NCI-H2227 treated with DMSO at 0.1 percent for 48 hours (cell line): ENCODE measurements at regions not wholly inside any gene's neighbourhood (a gene's known extent, or its start where the extent isn't known, plus 50 kb on each side); places are given as distances from the start of the nearest gene placed in this dataset.

Experiments
- DNase-seq: peaks from one replicate; lab custom pipeline; 2025; lab: John Stamatoyannopoulos, UW

DNA sequence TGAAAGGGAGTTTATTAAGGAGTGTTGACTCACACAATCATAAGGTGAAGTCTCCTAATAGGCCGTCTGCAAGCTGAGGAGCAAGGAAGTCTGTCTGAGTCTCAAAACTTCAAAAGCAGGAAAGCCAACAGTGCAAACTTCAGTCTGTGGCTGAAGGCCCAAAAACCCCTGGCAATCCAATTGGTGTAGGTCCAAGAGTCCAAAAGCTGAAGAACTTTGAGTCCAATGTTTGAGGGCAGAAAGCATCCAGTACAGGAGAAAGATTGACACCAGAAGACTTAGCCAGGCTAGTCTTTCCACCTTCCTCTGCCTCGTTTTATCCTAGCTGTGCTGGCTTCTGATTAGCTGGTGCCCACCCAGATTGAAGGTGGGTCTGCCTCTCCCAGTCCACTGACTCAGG lies 535.2 kb downstream of the ARAP2 start:
- DNase-seq = no peak

DNA sequence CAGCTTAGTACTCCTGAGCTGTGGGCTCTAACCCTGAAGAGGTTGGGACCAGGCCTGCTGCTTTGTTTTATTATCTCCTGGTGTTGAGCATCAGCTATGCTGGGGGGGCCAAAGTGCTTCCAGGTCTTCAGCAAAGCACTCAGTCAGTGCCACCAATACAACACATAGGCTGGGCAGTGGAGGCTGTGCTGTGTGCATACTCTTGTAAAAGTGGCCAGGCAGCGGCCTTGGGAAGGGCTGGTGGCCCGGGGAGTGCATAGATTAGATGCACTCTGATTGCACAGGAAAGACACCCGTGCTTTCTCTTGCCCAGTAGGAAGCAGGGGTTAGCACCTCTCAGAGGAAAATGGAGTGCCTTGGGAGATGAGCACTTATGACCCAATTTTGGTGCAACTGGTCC lies 534.0 kb downstream of the ARAP2 start:
- DNase-seq = no peak

DNA sequence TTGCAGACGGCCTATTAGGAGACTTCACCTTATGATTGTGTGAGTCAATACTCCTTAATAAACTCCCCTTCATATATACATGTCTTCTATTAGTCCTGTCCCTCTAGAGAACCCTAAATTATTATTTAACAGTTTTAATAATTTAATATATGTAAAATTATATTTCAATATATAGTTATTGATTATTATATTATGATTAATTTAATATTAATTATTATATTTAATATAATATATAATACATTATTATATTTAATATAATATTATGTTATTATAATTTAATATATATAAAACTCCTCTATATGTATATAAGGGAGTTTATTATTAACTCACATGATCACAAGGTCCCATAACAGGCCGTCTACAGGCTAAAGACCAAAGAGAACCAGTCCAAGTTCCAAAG lies 533.2 kb downstream of the ARAP2 start:
- no peak for DNase-seq

DNA sequence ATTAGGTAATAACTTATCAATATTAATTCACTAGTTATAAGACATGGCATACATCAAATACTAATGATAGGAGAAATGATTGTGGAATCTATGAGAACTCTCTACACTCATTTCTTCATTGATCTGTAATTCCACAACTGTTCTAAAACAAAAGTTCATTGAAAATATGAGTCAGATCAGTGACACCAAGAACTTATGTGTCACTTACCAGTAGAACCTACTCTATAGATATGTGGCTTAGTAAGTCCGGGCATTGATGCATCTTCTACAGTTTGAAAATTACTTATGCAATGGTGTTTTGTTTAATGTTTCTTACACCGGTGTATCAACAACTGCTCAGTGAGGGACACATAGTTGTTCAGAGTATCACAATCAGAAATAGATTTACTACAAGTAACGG lies 520.3 kb downstream of the ARAP2 start:
- DNase-seq = no peak

DNA sequence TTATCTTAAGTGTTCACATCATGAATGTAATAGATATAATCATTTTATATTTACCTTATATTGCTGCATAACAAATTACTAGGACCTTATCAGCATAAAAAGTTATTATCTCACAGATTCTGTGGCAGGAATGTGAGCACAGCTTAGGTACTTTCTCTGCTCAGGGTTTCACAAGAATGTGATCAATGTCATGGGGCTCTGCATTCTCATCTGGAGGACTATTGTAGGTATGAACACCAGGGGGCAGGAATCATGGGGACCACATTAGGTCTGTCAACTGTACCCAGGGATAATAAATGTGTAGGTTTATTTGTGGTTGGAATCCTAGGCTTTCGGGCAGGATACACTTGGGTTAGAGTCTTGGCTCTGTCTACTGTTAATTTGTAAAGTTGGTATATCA lies 519.2 kb downstream of the ARAP2 start:
- DNase-seq = no peak

DNA sequence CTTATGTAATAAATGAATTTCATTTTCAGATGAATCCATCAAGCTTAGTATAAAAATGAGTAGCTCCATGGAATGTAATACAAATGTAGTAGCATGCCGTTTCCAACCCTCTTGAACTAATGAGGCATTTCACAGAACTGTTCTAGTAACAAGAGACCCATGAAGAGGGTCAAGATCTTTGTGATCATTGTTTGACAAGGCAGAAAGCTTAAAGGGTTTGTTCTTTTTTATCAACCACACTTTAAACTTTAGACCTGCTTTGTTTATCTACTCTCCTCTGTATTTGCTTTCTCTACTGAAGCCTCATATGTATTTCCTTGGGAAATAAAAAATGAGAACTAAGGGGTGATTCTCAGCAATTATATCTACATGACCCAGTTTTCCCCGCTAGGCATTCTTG lies 513.9 kb downstream of the ARAP2 start:
- no peak for DNase-seq

DNA sequence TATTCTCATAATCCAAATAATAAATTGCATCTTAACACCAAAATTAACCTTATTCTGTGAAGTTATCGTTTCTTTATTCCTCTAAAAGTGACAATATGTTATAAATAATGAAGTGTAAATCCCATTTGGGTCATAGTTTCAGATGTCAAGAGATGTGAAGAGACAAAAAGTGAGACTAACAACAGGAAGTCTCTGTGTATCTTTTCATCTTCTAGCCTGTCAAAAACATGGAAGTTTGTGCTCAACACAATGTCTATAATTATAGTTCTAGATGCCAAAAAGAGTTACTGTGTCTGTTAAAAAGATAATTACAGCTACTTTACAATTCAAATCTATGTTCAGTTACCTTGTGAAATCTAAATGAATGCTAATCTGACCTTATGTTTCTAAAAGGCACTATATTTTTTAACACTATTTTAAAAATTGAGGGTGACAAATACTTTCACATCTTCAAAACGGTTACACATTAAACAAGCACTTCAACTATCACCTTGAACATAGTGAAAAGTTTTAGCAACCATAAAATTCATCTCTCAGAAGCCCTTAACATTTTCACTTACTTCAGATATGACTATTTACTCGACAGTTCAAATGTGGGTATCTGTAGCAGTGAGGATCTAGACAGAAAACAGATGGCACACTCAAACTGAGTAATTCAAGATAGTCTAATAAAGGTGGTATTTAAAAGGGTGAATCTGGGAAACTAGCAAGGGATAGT lies 509.8 kb downstream of the ARAP2 start:
- DNase-seq = no peak

DNA sequence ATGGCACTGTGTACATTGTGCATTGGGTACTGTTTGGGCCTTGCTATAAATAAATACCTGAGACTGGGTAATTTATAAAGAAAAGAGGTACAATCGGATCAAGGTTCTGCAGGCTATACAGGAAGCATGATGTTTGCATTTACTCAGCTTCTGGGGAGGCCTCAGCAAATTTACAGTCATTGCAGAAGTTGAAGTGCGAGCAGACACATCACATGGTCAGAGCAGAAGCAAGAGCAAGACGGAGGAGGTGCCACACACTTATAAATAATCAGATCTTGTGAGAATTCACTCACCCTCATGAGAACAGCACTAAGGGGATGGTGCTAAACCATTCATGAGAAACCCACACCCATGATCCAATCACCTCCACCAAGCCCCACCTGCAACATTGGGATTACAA lies 505.0 kb downstream of the ARAP2 start:
- DNase-seq = no peak

DNA sequence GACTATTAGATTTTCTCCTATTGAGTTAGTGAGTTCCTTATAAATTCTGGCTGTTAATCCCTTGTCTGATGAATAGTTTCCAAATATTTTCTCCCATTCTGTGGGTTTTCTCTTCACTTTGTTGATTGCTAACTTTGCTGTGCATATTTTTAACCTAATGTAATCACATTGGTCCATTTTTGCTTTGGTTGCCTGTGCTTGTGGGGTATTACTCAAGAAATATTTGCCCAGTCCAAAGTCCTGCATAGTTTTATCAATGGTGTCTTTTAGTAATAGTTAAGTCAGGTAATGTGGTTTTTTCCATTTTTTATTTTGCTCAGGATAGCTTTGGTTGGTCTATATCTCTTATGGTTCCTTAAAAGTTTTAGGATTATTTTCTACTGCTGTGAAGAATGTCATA lies 490.3 kb downstream of the ARAP2 start:
- no peak for DNase-seq

DNA sequence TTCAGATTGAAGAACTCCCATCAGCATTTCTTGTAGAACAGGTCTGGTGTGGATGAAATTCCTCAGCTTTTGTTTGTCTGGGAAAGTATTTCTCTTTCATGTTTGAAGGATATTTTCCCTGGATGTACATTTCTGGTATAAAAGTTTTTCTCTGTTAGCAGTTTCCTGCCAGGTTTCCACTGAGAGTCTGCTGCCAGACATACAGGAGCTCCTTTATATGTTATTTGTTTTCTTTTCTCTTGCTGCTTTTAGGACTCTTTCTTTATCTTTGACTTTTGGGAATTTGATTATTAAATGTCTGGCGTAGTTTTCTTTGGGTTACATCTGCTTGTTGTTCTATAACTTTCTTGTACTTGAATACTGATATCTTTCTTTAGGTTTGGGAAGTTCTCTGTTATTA lies 486.5 kb downstream of the ARAP2 start:
- DNase-seq = no peak

DNA sequence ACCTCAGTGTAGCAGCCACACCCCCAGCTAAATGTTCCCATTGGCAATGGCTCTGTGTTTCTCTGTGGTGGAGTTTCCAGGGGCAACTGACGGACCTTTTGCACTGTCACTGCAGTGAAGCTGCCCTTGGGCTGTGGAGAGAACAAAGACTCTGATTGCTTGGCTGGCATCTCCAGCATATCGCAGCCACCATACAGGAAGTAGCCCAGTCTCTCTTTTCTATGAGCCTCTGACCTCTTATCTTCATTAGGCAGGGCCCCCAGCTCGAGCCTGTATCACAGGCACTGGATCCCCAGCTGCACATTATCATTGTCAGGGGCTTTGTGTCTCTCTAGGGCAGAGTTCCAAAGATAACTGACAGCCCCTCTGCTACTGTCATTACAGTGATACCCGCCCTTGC lies 483.5 kb downstream of the ARAP2 start:
- DNase-seq = no peak

DNA sequence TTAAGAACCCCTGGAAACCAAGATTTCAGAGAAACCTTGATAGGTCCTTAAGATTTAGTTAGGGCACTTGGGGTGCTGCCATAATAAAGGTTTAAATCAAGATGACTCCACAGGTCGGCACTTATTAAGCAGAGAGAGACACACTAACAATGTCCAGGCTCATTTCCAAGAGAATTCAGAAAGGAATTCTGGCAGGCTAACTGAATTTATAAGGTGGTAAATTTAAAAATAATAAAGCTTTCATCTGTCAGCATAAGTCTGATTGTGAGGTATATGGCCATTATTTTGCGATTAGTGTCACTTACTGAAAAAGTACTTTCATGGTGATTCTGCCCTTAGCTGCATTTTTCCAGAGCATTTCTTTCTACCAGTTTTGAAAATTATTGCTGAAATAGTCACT lies 472.7 kb downstream of the ARAP2 start:
- DNase-seq = no peak

DNA sequence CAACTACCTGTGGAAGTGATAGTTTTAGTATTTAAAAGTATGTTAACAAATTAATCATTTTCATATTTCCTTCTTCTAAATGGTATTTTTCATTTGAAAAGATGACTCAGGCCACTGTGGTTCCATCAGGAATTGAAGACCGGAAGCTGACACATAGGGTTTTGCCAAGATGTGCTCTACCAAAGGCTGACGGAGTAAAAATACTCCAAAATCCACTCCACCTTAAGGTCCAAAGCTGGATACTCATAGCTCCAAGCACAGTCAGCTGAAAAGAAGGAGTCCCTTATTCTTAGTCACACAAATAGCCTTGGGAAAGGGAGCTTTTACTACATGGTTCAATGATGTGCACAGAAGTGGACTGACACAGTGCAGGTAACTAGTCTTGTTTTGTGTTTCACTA lies 472.0 kb downstream of the ARAP2 start:
- no peak for DNase-seq

DNA sequence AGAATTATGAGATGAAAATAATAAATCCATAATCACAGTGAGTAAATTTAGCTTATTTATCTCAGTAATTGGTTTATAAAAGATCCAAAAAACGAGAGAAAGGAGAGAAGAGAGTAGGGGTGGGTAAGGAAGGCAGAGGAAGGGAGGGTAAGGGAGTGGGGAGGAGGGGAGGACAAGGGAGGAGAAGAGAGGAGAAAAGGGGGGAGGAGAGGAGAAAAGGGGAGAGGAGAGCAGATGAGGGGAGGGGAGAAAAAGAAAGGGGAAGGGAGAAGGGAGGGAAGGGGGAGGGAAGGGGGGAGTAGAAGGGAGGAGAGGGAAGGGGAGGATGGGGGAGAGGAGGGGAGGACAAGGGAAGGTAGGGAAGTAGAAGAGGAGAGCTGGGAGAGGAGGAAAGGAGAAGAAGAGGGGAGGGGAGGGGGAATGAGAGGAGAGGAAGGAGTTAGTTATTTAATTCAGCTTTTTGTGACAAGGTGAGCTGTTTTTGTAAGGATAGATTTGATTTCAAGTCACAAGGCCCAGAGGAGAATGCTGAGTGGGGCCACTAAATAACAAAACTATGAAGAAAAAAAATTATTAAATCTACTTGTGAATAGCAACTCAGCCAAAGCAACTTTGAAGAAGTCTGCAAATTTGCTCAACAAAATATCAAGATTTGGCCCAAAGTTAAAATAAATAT lies 454.3 kb downstream of the ARAP2 start:
- no peak for DNase-seq

DNA sequence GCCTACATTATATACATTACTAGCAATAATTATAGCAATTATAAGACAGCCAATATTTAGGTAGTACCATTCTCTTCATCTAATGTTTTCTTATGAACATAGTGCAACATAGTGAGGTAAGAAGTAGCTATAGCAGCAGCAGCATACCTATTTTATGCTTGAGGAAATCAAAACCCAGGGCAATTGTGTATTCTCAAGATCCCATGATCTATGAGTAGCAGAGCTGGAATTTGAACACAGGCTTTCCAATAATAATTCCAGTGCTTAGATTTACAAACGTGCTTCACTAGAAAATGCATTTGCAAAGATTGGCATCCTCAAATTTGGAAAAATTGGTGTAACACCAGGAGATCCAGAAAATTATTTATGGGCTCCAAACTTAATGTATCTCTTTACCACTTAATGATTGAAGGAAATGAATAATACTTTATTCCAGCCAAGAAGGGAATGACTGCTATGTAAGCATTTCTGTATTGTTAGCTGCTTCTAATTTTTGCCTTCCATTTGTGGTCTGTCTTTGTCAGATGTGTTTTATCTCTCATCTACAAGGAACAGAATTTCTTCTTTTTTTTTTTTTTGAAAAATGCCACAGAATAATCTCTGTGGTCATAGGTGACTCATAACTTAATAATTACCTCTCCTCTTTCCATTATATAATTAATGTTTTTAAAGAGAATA lies 451.1 kb downstream of the ARAP2 start:
- no peak for DNase-seq

DNA sequence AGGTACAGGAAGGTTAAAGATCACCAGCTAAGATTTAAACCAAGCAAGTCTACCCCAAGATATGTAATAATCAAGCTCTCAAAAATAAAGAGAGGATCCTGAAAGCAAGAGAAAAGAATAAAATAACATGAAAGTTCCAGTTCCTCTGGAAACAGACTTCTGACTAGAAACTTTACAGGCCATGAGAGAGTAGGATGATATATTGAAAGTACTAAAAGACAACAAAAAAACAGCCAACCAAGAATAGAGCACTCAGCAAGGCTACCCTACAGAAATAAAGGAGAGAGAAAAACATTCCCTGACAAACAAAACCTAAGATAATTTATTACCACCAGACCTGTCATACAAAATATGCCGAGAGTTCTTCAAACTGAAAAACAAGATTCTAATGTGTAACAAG lies 450.5 kb downstream of the ARAP2 start:
- no peak for DNase-seq

DNA sequence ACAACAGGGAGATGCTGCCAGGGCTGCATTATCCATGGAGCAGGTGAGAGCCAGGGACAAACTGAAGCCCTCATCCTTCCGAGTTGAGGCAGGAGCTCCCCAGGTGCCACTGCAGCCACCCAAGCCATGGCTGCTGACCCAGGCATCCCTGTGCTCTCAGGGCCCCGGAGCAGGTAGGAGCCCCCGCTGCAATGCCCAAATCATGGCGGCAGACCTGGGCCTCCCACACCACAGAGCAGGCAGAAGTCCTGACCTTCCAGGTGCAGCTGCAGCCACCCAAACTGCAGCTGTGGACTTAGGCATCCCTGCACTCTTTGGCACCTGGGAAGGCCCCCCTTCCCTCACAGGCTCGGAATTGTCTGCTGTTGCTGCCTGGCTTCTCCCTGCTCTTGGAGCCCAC lies 443.6 kb downstream of the ARAP2 start:
- DNase-seq = no peak

DNA sequence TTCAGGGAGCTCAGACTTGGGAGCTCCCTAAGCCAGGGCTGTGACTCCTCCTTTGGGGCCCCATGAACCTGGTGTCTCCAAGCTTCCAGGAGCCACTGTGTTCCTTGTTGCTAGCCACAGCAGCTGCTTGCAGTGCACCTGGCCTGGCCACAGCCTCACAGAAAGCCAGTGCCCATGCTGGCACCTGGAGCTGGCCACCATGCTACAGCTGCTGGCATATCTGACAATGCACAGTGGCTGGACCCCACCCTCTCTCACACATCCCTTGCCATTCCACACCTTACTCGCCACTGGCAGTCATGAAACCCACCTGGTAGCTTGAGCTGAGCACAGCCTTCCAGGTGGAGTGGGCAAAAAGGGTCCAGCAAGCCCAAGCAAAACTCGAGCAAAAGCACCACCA lies 441.7 kb downstream of the ARAP2 start:
- no peak for DNase-seq

DNA sequence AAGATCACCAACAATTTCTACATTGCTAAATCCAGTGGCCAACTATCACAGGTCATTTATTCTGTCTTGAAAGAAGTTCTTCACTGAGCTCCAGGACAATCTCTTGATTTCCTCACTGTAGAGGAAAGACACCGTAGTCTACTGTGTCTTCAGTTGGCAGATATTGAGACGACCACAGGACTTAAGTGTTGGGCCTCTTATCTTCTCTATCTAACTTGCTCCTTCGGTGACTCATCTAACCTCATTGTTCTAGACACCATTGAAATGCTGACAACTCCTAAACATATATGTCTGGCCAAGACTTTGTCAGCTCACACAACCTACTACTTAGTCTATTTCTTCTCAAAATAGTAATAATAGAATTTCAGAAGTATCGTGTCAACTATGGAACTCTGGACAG lies 425.8 kb downstream of the ARAP2 start:
- no peak for DNase-seq

DNA sequence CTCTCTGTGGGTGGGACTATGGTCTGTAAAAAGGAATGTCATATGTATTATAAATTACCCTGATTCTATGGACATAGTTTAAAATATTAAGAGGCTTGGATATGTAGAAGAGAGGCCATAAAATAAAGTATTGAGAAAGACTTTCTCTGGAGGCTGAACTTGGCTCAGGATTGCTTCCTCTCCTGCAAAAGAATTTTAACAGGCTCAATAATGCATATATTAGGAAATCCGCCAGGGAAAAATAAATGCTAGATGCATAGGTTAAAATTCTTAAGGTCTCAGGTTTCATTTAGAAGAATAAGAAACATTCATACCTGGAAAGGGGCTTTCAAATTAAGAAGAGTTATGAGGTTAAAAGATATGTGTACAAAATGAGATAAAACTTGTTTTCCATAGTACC lies 424.3 kb downstream of the ARAP2 start:
- DNase-seq = no peak

DNA sequence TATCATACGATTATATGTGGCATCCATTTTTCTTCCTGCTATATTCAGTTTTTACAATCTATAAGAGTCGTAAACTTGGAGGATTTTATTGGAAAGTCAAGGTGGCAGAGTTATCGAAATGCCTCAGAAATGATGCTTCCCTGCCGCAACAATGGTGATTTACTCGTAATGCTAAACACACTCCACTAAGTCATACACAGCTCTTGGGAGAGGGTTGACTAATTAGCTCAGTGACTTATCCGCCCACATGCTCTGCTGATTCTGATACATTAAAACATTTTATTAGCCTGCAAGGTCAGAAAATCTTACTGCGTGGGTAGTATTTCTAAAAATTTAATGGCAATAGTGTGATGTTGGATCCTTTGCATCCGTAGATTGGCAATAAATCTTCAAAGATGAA lies 420.1 kb downstream of the ARAP2 start:
- no peak for DNase-seq

DNA sequence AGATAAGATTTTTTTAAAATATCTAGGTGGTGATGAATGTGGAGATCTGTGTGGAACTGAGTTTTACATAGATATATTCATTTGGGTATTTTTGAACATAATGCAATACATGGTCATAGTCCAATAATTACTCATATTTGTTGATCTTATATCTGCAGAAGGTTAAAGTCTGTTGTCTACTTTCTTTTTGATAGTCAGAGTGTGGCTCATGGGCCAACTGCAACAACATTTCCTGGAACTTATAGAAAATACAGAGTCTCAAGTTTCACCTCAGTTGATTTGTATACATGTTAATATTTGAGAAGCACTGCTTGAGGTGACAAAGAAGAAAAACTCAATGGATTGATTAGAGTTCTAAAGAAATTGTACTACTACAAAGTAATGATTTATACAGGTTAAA lies 408.4 kb downstream of the ARAP2 start:
- DNase-seq = no peak

DNA sequence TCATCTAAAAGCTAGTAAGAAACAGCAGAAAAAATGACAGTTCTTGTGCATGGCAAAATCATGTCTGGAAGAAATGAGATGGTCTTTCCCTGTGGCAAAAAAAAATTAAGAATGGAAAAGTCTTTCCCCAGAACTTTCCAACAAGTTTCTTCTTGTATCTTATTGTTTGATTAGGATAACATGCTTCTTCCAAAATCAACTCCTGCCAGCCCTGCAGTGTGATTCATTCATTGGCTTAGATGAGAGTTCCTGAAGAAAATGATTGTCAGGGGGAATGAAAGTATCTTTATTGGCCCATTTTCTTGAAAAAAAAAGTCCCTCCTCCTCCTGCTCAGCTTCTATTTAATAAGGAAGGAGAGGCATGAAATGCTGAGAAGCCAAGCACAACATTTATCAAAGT lies 407.7 kb downstream of the ARAP2 start:
- DNase-seq = no peak

DNA sequence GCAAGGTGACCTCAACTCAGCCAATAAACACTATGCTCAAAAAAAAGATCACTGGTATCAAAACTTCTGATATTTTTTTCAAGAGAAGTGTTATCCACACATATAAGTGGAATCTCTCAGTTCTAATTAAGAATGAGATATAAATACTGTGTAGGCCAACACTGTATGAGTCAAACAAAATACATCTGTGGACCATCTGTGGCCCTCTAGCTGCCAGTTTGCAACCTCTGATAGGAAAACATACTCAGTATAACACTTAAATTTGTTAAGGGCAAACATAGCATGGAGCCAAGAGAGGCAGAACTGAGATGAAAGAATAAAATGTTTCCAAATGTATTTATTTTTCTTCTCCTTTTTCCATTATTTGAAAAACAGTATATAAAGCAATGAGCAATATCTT lies 377.3 kb downstream of the ARAP2 start:
- DNase-seq = no peak
